ENCODE measurements at regions not wholly inside any gene's neighbourhood (a gene's known extent, or its start where the extent isn't known, plus 50 kb on each side); places are given as distances from the start of the nearest gene placed in this dataset.

- no peaks in the 10 kb centered on the region; the same call in 1 of the 2 replicates for H3K9me3 ChIP-seq (ENCODE audit: control insufficient read depth, insufficient read depth, low read depth, low read length)
- no peaks in the 10 kb centered on the region for H3K27me3 ChIP-seq (ENCODE audit: control insufficient read depth, insufficient read depth, low read length)
- POLR2A ChIA-PET = interaction anchor here (0.6 kb wide), 1 partner anchor 1240 kb away, joined by 3 read pairs; no protein-coding TSS in a partner anchor
- intact Hi-C loops (cut with micrococcal nuclease; ENCODE audit: unreplicated experiment) (no loop called here), in situ Hi-C loops (cut with HindIII; ENCODE audit: low pct_unique_long_range_greater_than_20kb, low sequenced_read_pairs) (no loop called here)
- no peaks in the 10 kb centered on the region for H3K36me3 ChIP-seq (ENCODE audit: control insufficient read depth, insufficient read depth, low read length)
- DNase-seq (ENCODE audit: low read depth, low spot score) (no peak), ATAC-seq (no peak)
- H3K27ac ChIP-seq (ENCODE audit: low read length) = no peak overlapping the region
- H3K4me1 ChIP-seq (ENCODE audit: control insufficient read depth, insufficient read depth, low read length) = no peaks in the 10 kb centered on the region
- BruUV-seq (replicated peaks) = no TSS peak
- no peak overlapping the region for H3K4me3 ChIP-seq (ENCODE audit: low read depth in 2 of 2, low read length in 2 of 2)
- CTCF ChIA-PET = no interaction called here
- TF ChIP-seq CTCF (IDR thresholded peaks at IDR 0.05) (no peak), REST (IDR thresholded peaks at IDR 0.05; ENCODE audit: insufficient read depth in 1 of 2, low read depth in 2 of 2, low read length in 1 of 2) (no peak), TCF7L2 (IDR thresholded peaks at IDR 0.05; ENCODE audit: low read depth, low read length) (no peak), SIN3A (IDR thresholded peaks at IDR 0.05; ENCODE audit: borderline replicate concordance, insufficient read depth, low read depth, low read length) (no peak), POLR2AphosphoS5 (IDR thresholded peaks at IDR 0.05; ENCODE audit: low read depth, low read length) (no peak)
These were observed 385.9 kb upstream of the BCHE start for GRCh38 chr3:166223120-166223519.

GRCh38 chr3:166211451-166211850 is 374.2 kb upstream of the BCHE start:
- 0 out of 2 replicates have a peak, but pooled peaks cover 6% of the 10 kb centered on the region for H3K9me3 ChIP-seq (ENCODE audit: control insufficient read depth, insufficient read depth, low read depth, low read length)
- ChIA-PET CTCF (no interaction called here), POLR2A (no interaction called here)
- H3K27ac ChIP-seq (ENCODE audit: low read length) = no peak overlapping the region
- TF ChIP-seq TCF7L2 (IDR thresholded peaks at IDR 0.05; ENCODE audit: low read depth, low read length) = no peak
- no peak overlapping the region for H3K4me3 ChIP-seq (ENCODE audit: low read depth in 2 of 2, low read length in 2 of 2)
- H3K27me3 ChIP-seq (ENCODE audit: control insufficient read depth, insufficient read depth, low read length) = no peaks in the 10 kb centered on the region
- H3K4me1 ChIP-seq (ENCODE audit: control insufficient read depth, insufficient read depth, low read length) = no peaks in the 10 kb centered on the region
- DNase-seq (ENCODE audit: low read depth, low spot score) (no peak), ATAC-seq (no peak)
- in situ Hi-C loops (cut with HindIII; ENCODE audit: low pct_unique_long_range_greater_than_20kb, low sequenced_read_pairs) (no loop called here), intact Hi-C loops (cut with micrococcal nuclease; ENCODE audit: unreplicated experiment) (no loop called here)
- H3K36me3 ChIP-seq (ENCODE audit: control insufficient read depth, insufficient read depth, low read length) = no peaks in the 10 kb centered on the region
- BruUV-seq (replicated peaks) = no TSS peak

- ATAC-seq = no peak
These were observed 372.5 kb upstream of the BCHE start for GRCh38 chr3:166209701-166210100.

More at GRCh38 chr3:166209701-166210100, 372.5 kb upstream of the BCHE start:
- TF ChIP-seq POLR2AphosphoS5 (IDR thresholded peaks at IDR 0.05; ENCODE audit: low read depth, low read length) (no peak), TCF7L2 (IDR thresholded peaks at IDR 0.05; ENCODE audit: low read depth, low read length) (no peak)
- no peak for DNase-seq (ENCODE audit: low read depth, low spot score)
- in situ Hi-C loops (cut with HindIII; ENCODE audit: low pct_unique_long_range_greater_than_20kb, low sequenced_read_pairs) = no loop called here
- H3K27me3 ChIP-seq (ENCODE audit: control insufficient read depth, insufficient read depth, low read length) = no peaks in the 10 kb centered on the region
- H3K9me3 ChIP-seq (ENCODE audit: control insufficient read depth, insufficient read depth, low read depth, low read length) = 0 out of 2 replicates have a peak, but pooled peaks cover 6% of the 10 kb centered on the region
- intact Hi-C loops (cut with micrococcal nuclease; ENCODE audit: unreplicated experiment) = no loop called here
- no peaks in the 10 kb centered on the region for H3K36me3 ChIP-seq (ENCODE audit: control insufficient read depth, insufficient read depth, low read length)
- no TSS peak for BruUV-seq (replicated peaks)
- ChIA-PET POLR2A (no interaction called here), CTCF (no interaction called here)
- no peak overlapping the region for H3K27ac ChIP-seq (ENCODE audit: low read length)
- no peak overlapping the region for H3K4me3 ChIP-seq (ENCODE audit: low read depth in 2 of 2, low read length in 2 of 2)
- no peaks in the 10 kb centered on the region for H3K4me1 ChIP-seq (ENCODE audit: control insufficient read depth, insufficient read depth, low read length)
